ENCODE measurements at regions not wholly inside any gene's neighbourhood (a gene's known extent, or its start where the extent isn't known, plus 50 kb on each side); places are given as distances from the start of the nearest gene placed in this dataset.

GRCh38 chr9:99569840-99570239 lies 251.8 kb upstream of the NR4A3 start:
- H3K79me2 ChIP-seq (ENCODE audit: insufficient read depth, low read depth): no peaks in the 10 kb centered on the region
- H3K36me3 ChIP-seq (ENCODE audit: insufficient read depth): no peaks in the 10 kb centered on the region
- TF ChIP-seq CTCF (conservative IDR thresholded peaks at IDR 0.05; ENCODE audit: low read depth, low read length): no peak
- no peak overlapping the region for H3K27ac ChIP-seq
- no peaks in the 10 kb centered on the region for H4K20me1 ChIP-seq (ENCODE audit: insufficient read depth)
- H2AFZ ChIP-seq (ENCODE audit: low read depth): no peak overlapping the region
- H3K4me1 ChIP-seq (ENCODE audit: low read depth, poor library complexity, severe bottlenecking): peaks cover 6% of the 10 kb centered on the region
- H3K27me3 ChIP-seq (ENCODE audit: insufficient read depth, low read depth): no peaks in the 10 kb centered on the region
- H3K9ac ChIP-seq: no peak overlapping the region
- no peak overlapping the region for H3K4me3 ChIP-seq (IDR thresholded peaks at IDR 0.05; ENCODE audit: insufficient read depth, low read depth, low read length)
- no peak overlapping the region for H3K4me2 ChIP-seq

GRCh38 chr9:99572567-99572966 lies 249.1 kb upstream of the NR4A3 start:
- no peak for TF ChIP-seq CTCF (conservative IDR thresholded peaks at IDR 0.05; ENCODE audit: low read depth, low read length)
- no peaks in the 10 kb centered on the region for H3K36me3 ChIP-seq (ENCODE audit: insufficient read depth)
- H3K27me3 ChIP-seq (ENCODE audit: insufficient read depth, low read depth): no peaks in the 10 kb centered on the region
- no peak overlapping the region for H2AFZ ChIP-seq (ENCODE audit: low read depth)
- H3K4me3 ChIP-seq (IDR thresholded peaks at IDR 0.05; ENCODE audit: insufficient read depth, low read depth, low read length): no peak overlapping the region
- no peak overlapping the region for H3K9ac ChIP-seq
- no peak overlapping the region for H3K27ac ChIP-seq
- H4K20me1 ChIP-seq (ENCODE audit: insufficient read depth): no peaks in the 10 kb centered on the region
- no peaks in the 10 kb centered on the region for H3K79me2 ChIP-seq (ENCODE audit: insufficient read depth, low read depth)
- H3K4me2 ChIP-seq: no peak overlapping the region
- H3K4me1 ChIP-seq (ENCODE audit: low read depth, poor library complexity, severe bottlenecking): peaks cover 6% of the 10 kb centered on the region

- H3K79me2 ChIP-seq (ENCODE audit: insufficient read depth, low read depth): no peaks in the 10 kb centered on the region
- no peak overlapping the region for H3K27ac ChIP-seq
- no peaks in the 10 kb centered on the region for H3K36me3 ChIP-seq (ENCODE audit: insufficient read depth)
- no peaks in the 10 kb centered on the region for H3K27me3 ChIP-seq (ENCODE audit: insufficient read depth, low read depth)
- H2AFZ ChIP-seq (ENCODE audit: low read depth): no peak overlapping the region
- no peak overlapping the region for H3K9ac ChIP-seq
- TF ChIP-seq CTCF (conservative IDR thresholded peaks at IDR 0.05; ENCODE audit: low read depth, low read length): no peak
- H3K4me3 ChIP-seq (IDR thresholded peaks at IDR 0.05; ENCODE audit: insufficient read depth, low read depth, low read length): no peak overlapping the region
- H3K4me2 ChIP-seq: no peak overlapping the region
- H4K20me1 ChIP-seq (ENCODE audit: insufficient read depth): no peaks in the 10 kb centered on the region
- H3K4me1 ChIP-seq (ENCODE audit: low read depth, poor library complexity, severe bottlenecking): peaks cover 6% of the 10 kb centered on the region
Observed at GRCh38 chr9:99573085-99573484, 248.6 kb upstream of the NR4A3 start.

- Histone ChIP-seq H3K27ac (no peak overlapping the region), H3K4me1 (ENCODE audit: low read depth, poor library complexity, severe bottlenecking) (peaks cover 6% of the 10 kb centered on the region), H3K79me2 (ENCODE audit: insufficient read depth, low read depth) (no peaks in the 10 kb centered on the region), H3K4me3 (IDR thresholded peaks at IDR 0.05; ENCODE audit: insufficient read depth, low read depth, low read length) (no peak overlapping the region), H3K36me3 (ENCODE audit: insufficient read depth) (no peaks in the 10 kb centered on the region), H3K27me3 (ENCODE audit: insufficient read depth, low read depth) (no peaks in the 10 kb centered on the region), H2AFZ (ENCODE audit: low read depth) (no peak overlapping the region), H4K20me1 (ENCODE audit: insufficient read depth) (no peaks in the 10 kb centered on the region), H3K4me2 (no peak overlapping the region), H3K9ac (no peak overlapping the region)
- no peak for TF ChIP-seq CTCF (conservative IDR thresholded peaks at IDR 0.05; ENCODE audit: low read depth, low read length)
Observed at GRCh38 chr9:99573886-99574285, 247.8 kb upstream of the NR4A3 start.

GRCh38 chr9:99576002-99576401 lies 245.7 kb upstream of the NR4A3 start:
- H3K4me1 ChIP-seq (ENCODE audit: low read depth, poor library complexity, severe bottlenecking): peaks cover 5% of the 10 kb centered on the region
- H3K4me2 ChIP-seq: no peak overlapping the region
- no peak overlapping the region for H2AFZ ChIP-seq (ENCODE audit: low read depth)
- no peak overlapping the region for H3K27ac ChIP-seq
- no peaks in the 10 kb centered on the region for H4K20me1 ChIP-seq (ENCODE audit: insufficient read depth)
- no peak for TF ChIP-seq CTCF (conservative IDR thresholded peaks at IDR 0.05; ENCODE audit: low read depth, low read length)
- no peaks in the 10 kb centered on the region for H3K36me3 ChIP-seq (ENCODE audit: insufficient read depth)
- no peak overlapping the region for H3K9ac ChIP-seq
- no peaks in the 10 kb centered on the region for H3K27me3 ChIP-seq (ENCODE audit: insufficient read depth, low read depth)
- H3K4me3 ChIP-seq (IDR thresholded peaks at IDR 0.05; ENCODE audit: insufficient read depth, low read depth, low read length): no peak overlapping the region
- no peaks in the 10 kb centered on the region for H3K79me2 ChIP-seq (ENCODE audit: insufficient read depth, low read depth)
